NCI-H446 (cell line): ENCODE measurements at regions not wholly inside any gene's neighbourhood (a gene's known extent, or its start where the extent isn't known, plus 50 kb on each side); places are given as distances from the start of the nearest gene placed in this dataset.
"Not testable (repeated sequence)": the region's sequence is repeated elsewhere in the genome, so short reads cannot be mapped to it uniquely, and the experiment has no call there.

Experiments
- DNase-seq, 2 experiments: peaks; one replicate each; lab custom pipeline; 2025; lab: John Stamatoyannopoulos, UW

- no peak for DNase-seq
Measured at GRCh38 chr18:41899535-41899934, 55.5 kb upstream of the PIK3C3 start.

- no peak for DNase-seq
Measured at GRCh38 chr18:41893432-41893831, 61.6 kb upstream of the PIK3C3 start.

- DNase-seq: no peak
Measured at GRCh38 chr18:41887100-41887499, 67.9 kb upstream of the PIK3C3 start.

GRCh38 chr18:41886126-41886807, 68.8 kb upstream of the PIK3C3 start:
- DNase-seq: no peak

- no peak for DNase-seq
Measured at GRCh38 chr18:41881285-41881684, 73.7 kb upstream of the PIK3C3 start.

GRCh38 chr18:41879256-41879655, 75.8 kb upstream of the PIK3C3 start:
- DNase-seq: no peak

GRCh38 chr18:41875094-41875780, 79.8 kb upstream of the PIK3C3 start:
- no peak for DNase-seq

- DNase-seq: no peak
Measured at GRCh38 chr18:41873730-41874129, 81.3 kb upstream of the PIK3C3 start.

GRCh38 chr18:41872206-41872605, 82.8 kb upstream of the PIK3C3 start:
- no peak for DNase-seq

GRCh38 chr18:41871229-41872000, 83.6 kb upstream of the PIK3C3 start:
- DNase-seq: no peak

GRCh38 chr18:41870817-41871216, 84.2 kb upstream of the PIK3C3 start:
- no peak for DNase-seq

- peak in 1 of 2 experiments; percentile 17 for DNase-seq
Measured at GRCh38 chr18:41870191-41870590, 84.8 kb upstream of the PIK3C3 start.

GRCh38 chr18:41865796-41866195, 89.2 kb upstream of the PIK3C3 start:
- DNase-seq: not testable (repeated sequence)

- DNase-seq: no peak
Measured at GRCh38 chr18:41864216-41864615, 90.8 kb upstream of the PIK3C3 start.

GRCh38 chr18:41862921-41863320, 92.1 kb upstream of the PIK3C3 start:
- DNase-seq: no peak

- DNase-seq: no peak
Measured at GRCh38 chr18:41860987-41861386, 94.0 kb upstream of the PIK3C3 start.

- DNase-seq: no peak
Measured at GRCh38 chr18:41858761-41859555, 96.1 kb upstream of the PIK3C3 start.

- no peak for DNase-seq
Measured at GRCh38 chr18:41853280-41853679, 101.8 kb upstream of the PIK3C3 start.

- DNase-seq: no peak
Measured at GRCh38 chr18:41850781-41851180, 104.3 kb upstream of the PIK3C3 start.

- DNase-seq: no peak
Measured at GRCh38 chr18:41849632-41850031, 105.4 kb upstream of the PIK3C3 start.

- DNase-seq: no peak
Measured at GRCh38 chr18:41845563-41845962, 109.5 kb upstream of the PIK3C3 start.

GRCh38 chr18:41842886-41843285, 112.1 kb upstream of the PIK3C3 start:
- DNase-seq: no peak
